Amniotic stem cell (primary cell): ENCODE measurements at regions not wholly inside any gene's neighbourhood (a gene's known extent, or its start where the extent isn't known, plus 50 kb on each side); places are given as distances from the start of the nearest gene placed in this dataset.

Source experiments
- DNase-seq: peaks from one replicate; lab custom pipeline; 2025; lab: John Stamatoyannopoulos, UW

DNA sequence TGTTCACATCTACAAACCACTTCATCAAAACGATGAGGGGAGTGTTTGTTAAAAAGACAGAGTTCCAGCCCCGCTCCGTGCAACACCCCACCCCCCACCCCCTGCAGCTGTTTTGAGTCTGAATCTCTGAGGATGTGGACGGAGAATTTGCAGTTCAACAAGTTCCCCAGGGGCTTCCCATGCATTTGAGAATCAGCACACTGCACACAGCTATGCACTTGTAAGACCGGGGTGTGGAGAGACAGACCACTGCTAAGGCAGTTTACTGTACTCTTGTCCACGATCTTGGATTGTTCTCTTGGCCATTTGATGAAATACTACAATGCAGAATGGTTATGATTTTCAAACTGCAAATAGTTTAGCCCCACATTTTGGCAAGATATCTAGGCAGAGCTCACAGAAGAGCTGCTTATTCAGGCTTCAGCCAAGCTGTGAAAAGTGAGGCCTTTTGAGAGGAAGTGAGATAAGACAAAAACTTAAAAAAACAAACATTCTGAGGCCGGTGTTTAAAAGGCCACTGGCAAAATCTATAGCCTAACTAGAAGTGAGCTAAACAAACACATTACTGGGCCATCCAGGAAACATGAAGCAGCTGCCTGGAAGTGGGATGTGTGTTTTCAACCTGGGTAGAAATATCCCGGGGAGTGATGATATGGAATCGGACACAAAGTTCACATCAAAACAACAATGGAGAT lies 308.2 kb upstream of the ADAMTS9 start:
- no peak for DNase-seq

DNA sequence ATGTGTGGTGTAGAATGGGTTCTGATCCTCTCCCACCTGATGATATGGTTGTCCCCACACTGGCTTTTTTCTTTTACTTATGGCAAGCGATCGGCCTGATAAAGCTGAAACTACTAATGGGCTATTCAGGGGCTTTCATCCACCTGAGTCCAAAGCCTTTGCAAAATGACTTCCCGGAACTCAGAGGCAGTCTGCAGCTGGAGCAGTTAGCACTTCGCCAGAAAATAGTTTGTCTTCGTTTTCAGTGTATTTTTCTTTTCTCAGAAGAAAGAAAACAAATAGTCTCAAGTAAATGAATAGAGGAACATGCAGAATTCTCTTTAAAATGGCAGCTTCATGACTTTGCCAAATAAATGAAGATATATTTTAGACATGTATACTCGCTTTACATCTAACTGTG lies 306.0 kb upstream of the ADAMTS9 start:
- DNase-seq: no peak

- DNase-seq: no peak
Observed at GRCh38 chr3:64992530-64993285, 304.9 kb upstream of the ADAMTS9 start.

- DNase-seq: no peak
Observed at GRCh38 chr3:64988188-64988587, 300.4 kb upstream of the ADAMTS9 start.

GRCh38 chr3:64987726-64988125 lies 299.9 kb upstream of the ADAMTS9 start:
- no peak for DNase-seq

- DNase-seq: no peak
Observed at GRCh38 chr3:64985072-64985471, 297.3 kb upstream of the ADAMTS9 start.

- no peak for DNase-seq
Observed at GRCh38 chr3:64983583-64984359, 296.0 kb upstream of the ADAMTS9 start.

- peak; percentile 53 for DNase-seq
Observed at GRCh38 chr3:64977308-64978100, 289.7 kb upstream of the ADAMTS9 start.

DNA sequence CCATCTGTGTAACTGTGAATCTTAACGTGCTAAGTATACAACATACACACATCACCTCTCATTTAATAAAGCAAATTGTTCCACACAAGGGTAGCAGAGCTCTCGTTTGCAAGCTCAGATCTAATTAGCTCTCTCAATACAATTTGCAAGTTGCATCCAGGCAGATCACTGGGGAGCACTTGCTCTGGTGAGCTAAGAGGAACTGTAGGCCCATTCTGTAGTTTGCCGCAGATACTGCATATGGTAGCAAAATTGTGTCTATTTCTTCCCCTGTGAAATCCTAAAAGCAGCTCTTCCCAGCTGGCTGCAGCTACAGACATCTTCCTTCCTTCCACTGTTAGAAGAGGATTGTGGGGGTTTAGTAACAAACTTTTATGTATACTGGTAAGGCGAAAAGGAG lies 288.7 kb upstream of the ADAMTS9 start:
- no peak for DNase-seq

DNA sequence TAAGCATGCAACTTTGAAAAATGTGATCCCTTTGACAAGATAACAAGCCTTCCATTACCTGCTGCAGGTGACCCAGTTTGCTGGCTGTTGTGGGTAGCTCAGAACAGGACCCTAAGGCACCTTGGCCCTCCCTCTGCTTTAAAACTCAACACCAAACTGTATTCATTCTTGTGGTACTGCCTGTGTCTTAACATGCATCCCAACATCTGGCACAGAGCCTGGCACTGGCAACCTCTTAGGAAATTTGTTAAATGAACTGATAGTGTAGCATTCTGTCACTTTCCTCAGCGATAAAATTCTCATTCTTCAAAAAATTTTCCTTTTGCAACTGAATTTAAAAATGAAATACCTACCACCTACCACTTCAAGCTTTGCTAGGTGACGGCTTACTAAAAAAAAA lies 287.3 kb upstream of the ADAMTS9 start:
- DNase-seq: no peak

DNA sequence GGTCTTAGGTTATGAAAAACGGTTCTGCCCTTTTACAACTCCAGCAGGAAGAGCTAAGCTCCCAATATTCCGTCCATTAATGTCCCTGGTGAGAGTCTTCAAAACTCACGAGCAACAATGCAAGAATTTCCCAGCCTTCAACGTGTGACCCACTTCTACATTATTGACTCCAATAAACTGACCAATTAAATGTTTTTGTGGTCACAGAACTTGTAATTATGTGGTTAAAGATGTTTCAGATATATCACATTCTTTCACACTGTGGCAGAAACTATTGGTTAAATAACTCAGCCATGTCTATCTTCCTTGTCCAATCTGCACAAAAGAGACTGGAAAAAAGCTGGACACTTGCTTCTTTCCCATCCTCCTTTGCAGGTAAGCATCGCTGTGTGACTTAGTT lies 286.6 kb upstream of the ADAMTS9 start:
- DNase-seq: no peak

- DNase-seq: no peak
Observed at GRCh38 chr3:64972793-64973192, 285.0 kb upstream of the ADAMTS9 start.

GRCh38 chr3:64971602-64972001 lies 283.8 kb upstream of the ADAMTS9 start:
- no peak for DNase-seq

DNA sequence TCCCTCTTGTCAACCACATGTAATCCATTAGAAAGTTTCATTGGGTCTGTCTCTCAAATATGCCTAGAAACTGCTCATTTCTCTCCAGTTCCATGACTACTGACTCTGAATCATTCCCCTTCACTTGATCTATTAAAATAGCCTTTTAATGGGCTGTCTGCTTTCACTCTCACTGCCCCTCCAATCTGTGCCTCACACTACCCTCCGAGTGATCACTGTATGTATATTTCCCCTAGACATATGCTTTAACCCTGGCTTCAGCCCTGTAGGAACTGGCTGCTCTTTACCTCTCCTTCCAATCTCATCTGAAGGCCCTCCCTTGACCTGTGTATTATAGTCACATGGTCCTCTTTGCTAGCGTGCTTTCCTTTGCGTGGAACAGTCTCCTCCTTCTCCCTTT lies 282.8 kb upstream of the ADAMTS9 start:
- DNase-seq: no peak

DNA sequence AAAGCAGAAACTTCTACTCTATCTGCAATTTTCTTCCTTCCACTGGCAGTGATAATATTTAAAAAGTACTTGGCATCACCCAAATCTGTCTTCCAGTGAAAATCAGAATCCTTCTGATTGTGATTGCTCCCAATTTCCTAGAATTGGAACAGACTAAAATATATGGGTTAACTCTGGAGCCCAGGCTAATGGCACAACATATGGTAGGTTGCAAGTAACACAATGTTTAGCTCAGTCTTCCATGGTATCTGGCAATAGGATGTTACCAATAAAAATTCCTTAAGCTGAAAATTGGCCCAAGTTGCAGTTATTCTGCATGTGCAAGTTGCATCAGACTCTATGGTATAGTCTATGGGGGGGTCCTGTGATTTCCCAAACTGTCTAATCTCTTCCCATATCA lies 273.5 kb upstream of the ADAMTS9 start:
- DNase-seq: no peak

- DNase-seq: no peak
Observed at GRCh38 chr3:64958199-64958843, 270.5 kb upstream of the ADAMTS9 start.

DNA sequence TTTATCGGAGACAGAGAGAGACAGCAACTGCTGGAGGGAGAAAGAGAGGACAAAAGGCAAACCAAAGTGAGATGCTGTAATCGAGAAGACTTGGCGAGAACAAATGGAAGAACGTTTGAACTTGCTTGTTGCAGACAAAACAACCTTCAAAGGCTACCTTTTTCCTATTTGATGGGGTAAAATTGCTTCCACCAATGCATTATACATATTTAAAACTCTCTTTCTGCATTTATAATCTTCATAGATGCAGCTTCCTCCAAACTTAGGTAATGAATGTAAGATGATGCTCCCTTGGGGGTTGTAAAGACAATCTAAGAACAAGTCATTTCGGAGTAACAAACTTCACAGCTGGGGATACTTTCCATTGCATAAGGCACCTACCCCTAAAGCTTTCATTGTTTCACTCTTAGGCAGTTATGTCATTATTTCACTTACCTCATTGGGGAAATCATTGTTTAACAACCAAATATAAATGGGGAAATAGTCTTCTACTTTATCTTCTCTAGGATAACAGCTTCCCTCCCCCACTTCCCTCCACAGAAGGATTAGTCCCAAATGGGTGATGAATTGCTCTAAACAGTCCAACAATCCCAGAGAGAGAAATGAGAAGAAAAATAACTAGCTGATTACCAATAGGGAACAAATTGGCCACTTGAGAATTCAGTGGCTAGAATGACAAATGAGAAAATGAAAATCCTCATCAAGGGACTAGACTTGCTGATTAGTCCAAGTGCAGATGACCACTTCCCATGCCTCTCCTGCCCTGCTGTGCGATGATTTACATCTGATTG lies 269.8 kb upstream of the ADAMTS9 start:
- no peak for DNase-seq

DNA sequence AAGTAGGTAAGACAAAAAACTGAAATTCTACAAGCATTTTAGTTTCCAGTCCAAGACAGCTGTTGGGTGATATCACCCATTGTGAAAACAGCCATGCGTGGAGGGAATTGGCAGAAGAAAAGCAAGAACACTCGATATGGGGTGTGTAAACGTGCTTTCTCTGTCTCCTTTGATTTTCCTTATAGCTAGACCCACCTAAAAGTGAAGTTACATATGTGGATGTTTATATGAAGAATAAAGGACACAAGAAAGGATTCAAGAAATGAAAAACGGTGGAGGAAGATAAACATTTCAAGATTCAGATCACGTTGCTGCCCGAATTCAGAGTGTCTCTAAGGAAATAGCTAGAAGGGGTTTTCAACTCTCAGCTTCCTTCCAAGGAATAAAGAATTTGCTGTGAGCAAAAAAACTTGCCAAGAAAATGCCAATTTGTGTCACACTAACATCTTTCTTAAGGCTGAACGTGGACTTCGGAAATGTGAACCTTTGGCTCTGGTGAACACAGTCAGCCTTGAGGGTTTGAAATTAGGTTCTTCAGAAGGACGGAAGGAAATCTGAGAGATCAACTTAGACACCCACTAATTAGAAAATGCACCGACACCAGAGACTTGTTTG lies 269.0 kb upstream of the ADAMTS9 start:
- no peak for DNase-seq

GRCh38 chr3:64954995-64955636 lies 267.3 kb upstream of the ADAMTS9 start:
- DNase-seq: no peak
